H9 (cell line): ENCODE measurements at regions not wholly inside any gene's neighbourhood (a gene's known extent, or its start where the extent isn't known, plus 50 kb on each side); places are given as distances from the start of the nearest gene placed in this dataset.

Experiments
- DNase-seq: peaks from one replicate; pipeline ENCODE4 v3.0.0-alpha.2; 2017
- H2AFZ ChIP-seq: one replicate; pipeline ENCODE4 v1.6.1; 2013; ENCODE audit warnings: mild to moderate bottlenecking, low read length, control low read depth, moderate library complexity
- H2AK5ac ChIP-seq: 2 replicates; pipeline ENCODE4 v1.6.1; 2013; ENCODE audit warnings: low read length, control low read depth, mixed read lengths; ENCODE audit not compliant: insufficient read length
- H2BK120ac ChIP-seq: one replicate; pipeline ENCODE4 v1.6.1; 2013; ENCODE audit warnings: low read depth, mild to moderate bottlenecking, low read length, control low read depth, inconsistent platforms; ENCODE audit not compliant: poor library complexity, severe bottlenecking
- H2BK12ac ChIP-seq: 2 replicates; pipeline ENCODE4 v1.6.1; 2013; ENCODE audit warnings: low read length, control low read depth, mixed read lengths, low read depth; ENCODE audit not compliant: insufficient read length
- H2BK15ac ChIP-seq: 2 replicates; pipeline ENCODE4 v1.6.1; 2013; ENCODE audit warnings: low read depth, low read length, control low read depth
- H2BK20ac ChIP-seq: one replicate; pipeline ENCODE4 v1.6.1; 2013; ENCODE audit warnings: low read depth, mild to moderate bottlenecking, low read length, control low read depth, inconsistent platforms; ENCODE audit not compliant: poor library complexity, severe bottlenecking
- H2BK5ac ChIP-seq: 2 replicates; pipeline ENCODE4 v1.6.1; 2013; ENCODE audit warnings: low read length, control low read depth, mixed read lengths; ENCODE audit not compliant: insufficient read length
- H3K14ac ChIP-seq: 2 replicates; pipeline ENCODE4 v1.6.1; 2013; ENCODE audit warnings: low read length, control low read depth; ENCODE audit not compliant: insufficient read depth
- H3K18ac ChIP-seq: 2 replicates; pipeline ENCODE4 v1.6.1; 2013; ENCODE audit warnings: low read depth, mild to moderate bottlenecking, mixed read lengths, low read length, control low read depth; ENCODE audit not compliant: insufficient read length
- H3K23ac ChIP-seq: 2 replicates; pipeline ENCODE4 v1.6.1; 2013; ENCODE audit warnings: low read length, control low read depth, mixed read lengths, low read depth; ENCODE audit not compliant: insufficient read length
- H3K23me2 ChIP-seq: 2 replicates; pipeline ENCODE4 v1.6.1; 2013; ENCODE audit warnings: low read depth, mild to moderate bottlenecking, mixed read lengths, low read length, control low read depth; ENCODE audit not compliant: insufficient read length, poor library complexity, severe bottlenecking
- H3K27ac ChIP-seq: 2 replicates; pipeline ENCODE4 v1.5.1; 2013; ENCODE audit warnings: low read length, control low read depth, mixed read lengths, low read depth; ENCODE audit not compliant: insufficient read length
- H3K27me3 ChIP-seq: 2 replicates; pipeline ENCODE4 v1.6.1; 2013; ENCODE audit warnings: low read length, control low read depth, inconsistent platforms; ENCODE audit not compliant: insufficient read depth
- H3K4ac ChIP-seq: 2 replicates; pipeline ENCODE4 v1.6.1; 2013; ENCODE audit warnings: low read depth, mild to moderate bottlenecking, control low read depth, inconsistent platforms, low read length, moderate library complexity
- H3K4me1 ChIP-seq: 2 replicates; pipeline ENCODE4 v1.6.1; 2013; ENCODE audit warnings: low read length, control low read depth, inconsistent platforms; ENCODE audit not compliant: insufficient read depth
- H3K4me2 ChIP-seq: 2 replicates; pipeline ENCODE4 v1.6.1; 2013; ENCODE audit warnings: low read length, control low read depth, mixed read lengths; ENCODE audit not compliant: insufficient read length, insufficient read depth
- H3K56ac ChIP-seq: 2 replicates; pipeline ENCODE4 v1.6.1; 2013; ENCODE audit warnings: low read depth, mild to moderate bottlenecking, mixed read lengths, low read length, control low read depth; ENCODE audit not compliant: insufficient read length
- H3K79me1 ChIP-seq: 2 replicates; pipeline ENCODE4 v1.6.1; 2013; ENCODE audit warnings: low read depth, mild to moderate bottlenecking, moderate library complexity, low read length, control low read depth, inconsistent platforms; ENCODE audit not compliant: insufficient read depth, poor library complexity, severe bottlenecking
- H3K79me2 ChIP-seq: 2 replicates; pipeline ENCODE4 v1.6.1; 2013; ENCODE audit warnings: low read length, control low read depth, inconsistent platforms; ENCODE audit not compliant: insufficient read depth
- H3K9ac ChIP-seq: 2 replicates; pipeline ENCODE4 v1.6.1; 2013; ENCODE audit warnings: low read length, control low read depth, mixed read lengths; ENCODE audit not compliant: insufficient read length; ENCODE audit errors: extremely low read depth
- H3K9me3 ChIP-seq: one replicate; pipeline ENCODE4 v1.6.1; 2013; ENCODE audit warnings: low read depth, low read length, inconsistent platforms; ENCODE audit not compliant: control insufficient read depth
- H3T11ph ChIP-seq: one replicate; pipeline ENCODE4 v1.6.1; 2013; ENCODE audit warnings: mild to moderate bottlenecking, low read length, control low read depth, inconsistent platforms
- H4K20me1 ChIP-seq: one replicate; pipeline ENCODE4 v1.6.1; 2013; ENCODE audit not compliant: control insufficient read depth, insufficient read length, insufficient read depth
- H4K5ac ChIP-seq: 2 replicates; pipeline ENCODE4 v1.6.1; 2013; ENCODE audit warnings: low read depth, mild to moderate bottlenecking, mixed read lengths, low read length, control low read depth; ENCODE audit not compliant: insufficient read length
- H4K8ac ChIP-seq: replicated peaks from 2 replicates; pipeline ENCODE4 v1.6.1; 2013; ENCODE audit warnings: low read length, control low read depth, mixed read lengths, low read depth; ENCODE audit not compliant: insufficient read length
- H4K91ac ChIP-seq: 2 replicates; pipeline ENCODE4 v1.6.1; 2013; ENCODE audit warnings: low read depth, mild to moderate bottlenecking, moderate library complexity, mixed read lengths, low read length, control low read depth; ENCODE audit not compliant: insufficient read length
- H3K27ac Mint-ChIP-seq, 3 experiments: 2 replicates in 2 of 3; 3 replicates in 1 of 3; pipeline ENCODE4 v1.8.0; 2020 to 2021; ENCODE audit warnings: mixed read lengths in 3 of 3, mild to moderate bottlenecking in 1 of 3, moderate library complexity in 1 of 3
- H3K27me3 Mint-ChIP-seq: 2 replicates; pipeline ENCODE4 v1.8.0; 2021; ENCODE audit warnings: low read depth, mild to moderate bottlenecking, moderate library complexity, mixed read lengths
- H3K36me3 Mint-ChIP-seq, 3 experiments: 2 replicates in 2 of 3; 3 replicates in 1 of 3; pipeline ENCODE4 v1.8.0; 2020 to 2021; ENCODE audit warnings: low read depth in 3 of 3, mixed read lengths in 3 of 3; ENCODE audit not compliant: insufficient read depth in 1 of 3
- H3K4me1 Mint-ChIP-seq, 2 experiments: 2 replicates each; pipeline ENCODE4 v1.8.0; 2020; ENCODE audit warnings: mixed read lengths in 2 of 2
- H3K4me3 Mint-ChIP-seq, 2 experiments: 2 replicates in 1 of 2; 3 replicates in 1 of 2; pipeline ENCODE4 v1.8.0; 2020 to 2021; ENCODE audit warnings: mild to moderate bottlenecking in 2 of 2, mixed read lengths in 2 of 2, moderate library complexity in 1 of 2
- H3K9me3 Mint-ChIP-seq, 2 experiments: 2 replicates in 1 of 2; 3 replicates in 1 of 2; pipeline ENCODE4 v1.8.0; 2020; ENCODE audit warnings: mild to moderate bottlenecking in 2 of 2, mixed read lengths in 2 of 2, moderate library complexity in 1 of 2
- WGBS: extraction: QIAGEN DNeasy Blood & Tissue Kit; methylation state at CpG from one replicate; pipeline ENCODE4 v1.1.7; 2013; ENCODE audit warnings: missing lambda C conversion rate, low lambda C conversion rate, mixed read lengths; ENCODE audit not compliant: insufficient read length; ENCODE audit errors: extremely low coverage; 5-methylcytosine and 5-hydroxymethylcytosine counted together
- TF ChIP-seq, protein P1 (sequence below): fragments of 200-600 bp; sonication (generic); conservative IDR thresholded peaks from 3 replicates; pipeline ENCODE4 v1.8.0; 2021; ENCODE audit warnings: antibody characterized with exemption, mild to moderate bottlenecking

DNA sequence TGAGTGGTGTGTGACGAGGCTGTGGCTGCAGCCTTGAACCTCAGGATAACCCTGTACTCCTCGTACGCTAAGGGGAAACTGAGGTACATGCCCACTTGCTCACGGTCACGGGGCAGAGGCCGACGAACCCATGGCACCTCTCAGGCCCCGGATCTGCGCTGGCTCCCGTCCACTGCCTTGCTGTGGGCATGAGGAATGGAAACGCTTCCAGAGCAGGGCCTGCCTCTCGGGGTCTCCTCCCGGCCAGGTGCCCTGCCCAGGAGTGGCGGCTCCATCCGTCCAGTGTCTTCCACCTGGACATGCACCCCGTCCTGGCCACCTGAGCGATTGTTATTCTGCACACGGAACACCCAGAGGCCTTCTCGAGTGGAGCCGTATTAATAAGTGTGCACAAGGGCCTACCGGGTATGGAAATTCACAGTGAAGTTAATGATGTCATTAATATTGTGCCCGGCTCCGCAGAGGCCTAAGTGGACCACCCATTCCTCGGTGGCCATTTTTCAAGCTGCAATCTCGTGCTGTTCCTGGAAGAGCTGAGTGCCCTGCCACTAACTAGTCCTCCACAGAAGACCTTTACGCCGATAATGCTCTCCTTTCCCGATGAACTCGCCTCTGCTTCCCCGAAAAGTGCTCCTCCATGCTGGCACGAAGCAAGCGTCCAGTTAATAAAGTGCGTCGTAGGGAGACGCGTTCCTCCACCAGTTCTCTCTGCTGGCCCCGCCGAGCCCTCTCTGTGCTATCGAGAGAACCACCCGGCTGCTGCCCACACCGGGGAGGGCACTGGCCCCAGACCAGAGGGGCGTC, 927.9 kb downstream of the BRD1 start:
- Histone ChIP-seq H4K20me1 (no peaks in the 10 kb centered on the region), H3K4ac (no peak overlapping the region), H3K4me2 (no peak overlapping the region), H4K5ac (no peak overlapping the region), H2BK15ac (no peak overlapping the region), H3K9me3 (no peaks in the 10 kb centered on the region), H3K27me3 (no peaks in the 10 kb centered on the region), H3K56ac (no peak overlapping the region), H3K79me1 (no peaks in the 10 kb centered on the region), H3K23ac (no peak overlapping the region), H2BK5ac (no peak overlapping the region), H3K18ac (no peak overlapping the region), H4K8ac (no peak overlapping the region), H3K9ac (no peak overlapping the region), H3K14ac (no peak overlapping the region), H2BK120ac (no peak overlapping the region), H3T11ph (no peak overlapping the region), H4K91ac (no peak overlapping the region), H2AK5ac (no peak overlapping the region), H2BK12ac (no peak overlapping the region), H3K79me2 (no peaks in the 10 kb centered on the region), H3K27ac (no peak overlapping the region), H2AFZ (no peak overlapping the region), H2BK20ac (no peak overlapping the region), H3K4me1 (no peaks in the 10 kb centered on the region), H3K23me2 (peaks cover 5% of the 10 kb centered on the region)
- no peaks in the 10 kb centered on the region for H3K9me3 Mint-ChIP-seq
- H3K4me1 Mint-ChIP-seq = no peaks in the 10 kb centered on the region
- peaks cover 2% of the 10 kb centered on the region for H3K27me3 Mint-ChIP-seq
- TF ChIP-seq, protein P1, sequence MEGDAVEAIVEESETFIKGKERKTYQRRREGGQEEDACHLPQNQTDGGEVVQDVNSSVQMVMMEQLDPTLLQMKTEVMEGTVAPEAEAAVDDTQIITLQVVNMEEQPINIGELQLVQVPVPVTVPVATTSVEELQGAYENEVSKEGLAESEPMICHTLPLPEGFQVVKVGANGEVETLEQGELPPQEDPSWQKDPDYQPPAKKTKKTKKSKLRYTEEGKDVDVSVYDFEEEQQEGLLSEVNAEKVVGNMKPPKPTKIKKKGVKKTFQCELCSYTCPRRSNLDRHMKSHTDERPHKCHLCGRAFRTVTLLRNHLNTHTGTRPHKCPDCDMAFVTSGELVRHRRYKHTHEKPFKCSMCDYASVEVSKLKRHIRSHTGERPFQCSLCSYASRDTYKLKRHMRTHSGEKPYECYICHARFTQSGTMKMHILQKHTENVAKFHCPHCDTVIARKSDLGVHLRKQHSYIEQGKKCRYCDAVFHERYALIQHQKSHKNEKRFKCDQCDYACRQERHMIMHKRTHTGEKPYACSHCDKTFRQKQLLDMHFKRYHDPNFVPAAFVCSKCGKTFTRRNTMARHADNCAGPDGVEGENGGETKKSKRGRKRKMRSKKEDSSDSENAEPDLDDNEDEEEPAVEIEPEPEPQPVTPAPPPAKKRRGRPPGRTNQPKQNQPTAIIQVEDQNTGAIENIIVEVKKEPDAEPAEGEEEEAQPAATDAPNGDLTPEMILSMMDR = no peak
- no peak overlapping the region for H3K4me3 Mint-ChIP-seq
- peak; percentile 13 for DNase-seq
- H3K27ac Mint-ChIP-seq = no peak overlapping the region
- H3K36me3 Mint-ChIP-seq = no peaks in the 10 kb centered on the region
- WGBS = no CpG with 5 or more reads among the region's 42 CpGs
